WTC11 (cell line): ENCODE measurements at regions not wholly inside any gene's neighbourhood (a gene's known extent, or its start where the extent isn't known, plus 50 kb on each side); places are given as distances from the start of the nearest gene placed in this dataset.

Experiments used
- ATAC-seq: fragments of 200-7000 bp; cut with Tn5 transposase; 2 replicates; pipeline ENCODE4 v1.10.0; 2021; ENCODE audit warnings: mild to moderate bottlenecking, moderate library complexity
- CTCF ChIA-PET: fragments of 300-600 bp; sonication (Branson Sonifier 250); formaldehyde crosslinking; loops from one replicate; lab custom pipeline; 2021; ENCODE audit warnings: antibody characterized with exemption; lab: Charles Lee
- POLR2A ChIA-PET: fragments of 350-600 bp; sonication (Branson Sonifier 250); formaldehyde crosslinking; loops from one replicate; lab custom pipeline; 2021; ENCODE audit warnings: antibody characterized with exemption; lab: Charles Lee
- DNase-seq: peaks from one replicate; pipeline ENCODE4 v3.0.0; 2021; ENCODE audit warnings: low spot score
- H3K27ac Mint-ChIP-seq: 2 replicates; pipeline ENCODE4 v1.8.0; 2021; ENCODE audit warnings: mixed read lengths
- H3K27me3 Mint-ChIP-seq: 2 replicates; pipeline ENCODE4 v1.8.0; 2021; ENCODE audit warnings: low read depth, mild to moderate bottlenecking, moderate library complexity, mixed read lengths
- H3K36me3 Mint-ChIP-seq: 2 replicates; pipeline ENCODE4 v1.8.0; 2021; ENCODE audit warnings: mixed read lengths
- H3K4me1 Mint-ChIP-seq: 2 replicates; pipeline ENCODE4 v1.8.0; 2022; ENCODE audit warnings: mixed read lengths
- H3K4me3 Mint-ChIP-seq: 2 replicates; pipeline ENCODE4 v1.8.0; 2021; ENCODE audit warnings: mild to moderate bottlenecking, moderate library complexity, mixed read lengths
- H3K9me3 Mint-ChIP-seq: 2 replicates; pipeline ENCODE4 v1.8.0; 2021; ENCODE audit warnings: mixed read lengths
- CREB1 ChIP-seq: sonication (generic); formaldehyde crosslinking; IDR thresholded peaks from 2 replicates; pipeline ENCODE4 v1.8.0; 2023; ENCODE audit warnings: mild to moderate bottlenecking, missing genetic modification reagents
- ELF4 ChIP-seq: sonication (generic); formaldehyde crosslinking; IDR thresholded peaks from 2 replicates; pipeline ENCODE4 v1.8.1; 2022; ENCODE audit warnings: low read depth, mild to moderate bottlenecking, moderate library complexity, missing genetic modification reagents
- ETV6 ChIP-seq: sonication (generic); formaldehyde crosslinking; IDR thresholded peaks from 2 replicates; pipeline ENCODE4 v1.8.1; 2022; ENCODE audit warnings: mild to moderate bottlenecking, missing genetic modification reagents
- FOXP1 ChIP-seq: sonication (generic); formaldehyde crosslinking; IDR thresholded peaks from 2 replicates; pipeline ENCODE4 v1.8.0; 2022; ENCODE audit warnings: missing genetic modification reagents, mild to moderate bottlenecking, moderate library complexity, borderline replicate concordance
- NFE2L1 ChIP-seq: sonication (generic); formaldehyde crosslinking; IDR thresholded peaks from 2 replicates; pipeline ENCODE4 v1.8.1; 2023; ENCODE audit warnings: missing genetic modification reagents
- NFYB ChIP-seq: sonication (generic); formaldehyde crosslinking; conservative IDR thresholded peaks from 2 replicates; pipeline ENCODE4 v1.8.0; 2022; ENCODE audit warnings: low read depth, missing genetic modification reagents
- NR2C2 ChIP-seq: sonication (generic); formaldehyde crosslinking; IDR thresholded peaks from 2 replicates; pipeline ENCODE4 v1.8.0; 2022; ENCODE audit warnings: mild to moderate bottlenecking, missing genetic modification reagents
- NR3C1 ChIP-seq: sonication (generic); formaldehyde crosslinking; conservative IDR thresholded peaks from 2 replicates; pipeline ENCODE4 v1.8.1; 2023; ENCODE audit warnings: low read depth, mild to moderate bottlenecking, missing genetic modification reagents
- PRDM15 ChIP-seq: sonication (generic); formaldehyde crosslinking; IDR thresholded peaks from 2 replicates; pipeline ENCODE4 v1.8.0; 2022; ENCODE audit warnings: missing genetic modification reagents
- RELA ChIP-seq: sonication (generic); formaldehyde crosslinking; IDR thresholded peaks from 2 replicates; pipeline ENCODE4 v1.8.1; 2022; ENCODE audit warnings: missing genetic modification reagents, mild to moderate bottlenecking, borderline replicate concordance
- USF2 ChIP-seq: sonication (generic); formaldehyde crosslinking; IDR thresholded peaks from 2 replicates; pipeline ENCODE4 v1.8.1; 2023; ENCODE audit warnings: mild to moderate bottlenecking, missing genetic modification reagents, moderate library complexity
- TF ChIP-seq, protein P1 (sequence below): sonication (generic); formaldehyde crosslinking; IDR thresholded peaks from 2 replicates; pipeline ENCODE4 v1.8.1; 2022; ENCODE audit warnings: low read depth, mild to moderate bottlenecking, moderate library complexity, missing genetic modification reagents, borderline replicate concordance
- TF ChIP-seq, protein P2 (sequence below): sonication (generic); formaldehyde crosslinking; IDR thresholded peaks from 2 replicates; pipeline ENCODE4 v1.8.0; 2023; ENCODE audit warnings: missing genetic modification reagents, mild to moderate bottlenecking, borderline replicate concordance
- TF ChIP-seq, protein P3 (sequence below): sonication (generic); formaldehyde crosslinking; IDR thresholded peaks from 2 replicates; pipeline ENCODE4 v1.8.1; 2023; ENCODE audit warnings: mild to moderate bottlenecking, missing genetic modification reagents
- TF ChIP-seq, protein P4 (sequence below): sonication (generic); formaldehyde crosslinking; IDR thresholded peaks from 2 replicates; pipeline ENCODE4 v1.8.1; 2022; ENCODE audit warnings: missing genetic modification reagents, borderline replicate concordance
- TF ChIP-seq, protein P5 (sequence below): sonication (generic); formaldehyde crosslinking; IDR thresholded peaks from 2 replicates; pipeline ENCODE4 v1.8.1; 2023; ENCODE audit warnings: mild to moderate bottlenecking, missing genetic modification reagents, borderline replicate concordance
- TF ChIP-seq, protein P6 (sequence below): fragments of 200-600 bp; IDR thresholded peaks from 2 replicates; pipeline ENCODE4 v1.8.0; 2022; ENCODE audit warnings: antibody characterized with exemption

DNA sequence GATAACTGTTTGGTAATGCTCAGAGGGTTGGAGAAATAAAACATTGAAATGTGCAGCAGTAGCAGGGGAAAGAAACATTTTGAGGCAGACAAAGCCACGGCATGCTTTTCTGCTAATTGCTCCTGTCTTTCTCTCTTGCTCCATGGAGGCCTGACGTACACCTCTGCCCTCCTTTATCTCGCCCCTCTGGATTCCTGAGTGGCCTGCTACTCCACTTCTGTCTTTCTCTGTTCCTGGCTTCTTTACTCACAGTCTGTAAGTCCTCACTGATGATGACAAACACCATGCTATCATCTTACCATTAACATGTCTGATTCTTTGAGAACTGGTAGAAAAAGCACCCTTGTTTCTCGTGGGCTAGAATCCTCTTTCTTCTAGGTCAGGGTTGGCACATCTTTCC is 392.9 kb downstream of the MEIS1 start (continued):
- TF ChIP-seq PRDM15 (no peak), CREB1 (no peak), NR3C1 (CRISPR knock-in tag) (no peak), ETV6 (CRISPR knock-in tag) (no peak)
- TF ChIP-seq, protein P1, sequence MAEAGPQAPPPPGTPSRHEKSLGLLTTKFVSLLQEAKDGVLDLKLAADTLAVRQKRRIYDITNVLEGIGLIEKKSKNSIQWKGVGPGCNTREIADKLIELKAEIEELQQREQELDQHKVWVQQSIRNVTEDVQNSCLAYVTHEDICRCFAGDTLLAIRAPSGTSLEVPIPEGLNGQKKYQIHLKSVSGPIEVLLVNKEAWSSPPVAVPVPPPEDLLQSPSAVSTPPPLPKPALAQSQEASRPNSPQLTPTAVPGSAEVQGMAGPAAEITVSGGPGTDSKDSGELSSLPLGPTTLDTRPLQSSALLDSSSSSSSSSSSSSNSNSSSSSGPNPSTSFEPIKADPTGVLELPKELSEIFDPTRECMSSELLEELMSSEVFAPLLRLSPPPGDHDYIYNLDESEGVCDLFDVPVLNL (CRISPR knock-in tag) = no peak
- TF ChIP-seq, protein P2, sequence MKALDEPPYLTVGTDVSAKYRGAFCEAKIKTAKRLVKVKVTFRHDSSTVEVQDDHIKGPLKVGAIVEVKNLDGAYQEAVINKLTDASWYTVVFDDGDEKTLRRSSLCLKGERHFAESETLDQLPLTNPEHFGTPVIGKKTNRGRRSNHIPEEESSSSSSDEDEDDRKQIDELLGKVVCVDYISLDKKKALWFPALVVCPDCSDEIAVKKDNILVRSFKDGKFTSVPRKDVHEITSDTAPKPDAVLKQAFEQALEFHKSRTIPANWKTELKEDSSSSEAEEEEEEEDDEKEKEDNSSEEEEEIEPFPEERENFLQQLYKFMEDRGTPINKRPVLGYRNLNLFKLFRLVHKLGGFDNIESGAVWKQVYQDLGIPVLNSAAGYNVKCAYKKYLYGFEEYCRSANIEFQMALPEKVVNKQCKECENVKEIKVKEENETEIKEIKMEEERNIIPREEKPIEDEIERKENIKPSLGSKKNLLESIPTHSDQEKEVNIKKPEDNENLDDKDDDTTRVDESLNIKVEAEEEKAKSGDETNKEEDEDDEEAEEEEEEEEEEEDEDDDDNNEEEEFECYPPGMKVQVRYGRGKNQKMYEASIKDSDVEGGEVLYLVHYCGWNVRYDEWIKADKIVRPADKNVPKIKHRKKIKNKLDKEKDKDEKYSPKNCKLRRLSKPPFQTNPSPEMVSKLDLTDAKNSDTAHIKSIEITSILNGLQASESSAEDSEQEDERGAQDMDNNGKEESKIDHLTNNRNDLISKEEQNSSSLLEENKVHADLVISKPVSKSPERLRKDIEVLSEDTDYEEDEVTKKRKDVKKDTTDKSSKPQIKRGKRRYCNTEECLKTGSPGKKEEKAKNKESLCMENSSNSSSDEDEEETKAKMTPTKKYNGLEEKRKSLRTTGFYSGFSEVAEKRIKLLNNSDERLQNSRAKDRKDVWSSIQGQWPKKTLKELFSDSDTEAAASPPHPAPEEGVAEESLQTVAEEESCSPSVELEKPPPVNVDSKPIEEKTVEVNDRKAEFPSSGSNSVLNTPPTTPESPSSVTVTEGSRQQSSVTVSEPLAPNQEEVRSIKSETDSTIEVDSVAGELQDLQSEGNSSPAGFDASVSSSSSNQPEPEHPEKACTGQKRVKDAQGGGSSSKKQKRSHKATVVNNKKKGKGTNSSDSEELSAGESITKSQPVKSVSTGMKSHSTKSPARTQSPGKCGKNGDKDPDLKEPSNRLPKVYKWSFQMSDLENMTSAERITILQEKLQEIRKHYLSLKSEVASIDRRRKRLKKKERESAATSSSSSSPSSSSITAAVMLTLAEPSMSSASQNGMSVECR (CRISPR knock-in tag) = no peak

DNA sequence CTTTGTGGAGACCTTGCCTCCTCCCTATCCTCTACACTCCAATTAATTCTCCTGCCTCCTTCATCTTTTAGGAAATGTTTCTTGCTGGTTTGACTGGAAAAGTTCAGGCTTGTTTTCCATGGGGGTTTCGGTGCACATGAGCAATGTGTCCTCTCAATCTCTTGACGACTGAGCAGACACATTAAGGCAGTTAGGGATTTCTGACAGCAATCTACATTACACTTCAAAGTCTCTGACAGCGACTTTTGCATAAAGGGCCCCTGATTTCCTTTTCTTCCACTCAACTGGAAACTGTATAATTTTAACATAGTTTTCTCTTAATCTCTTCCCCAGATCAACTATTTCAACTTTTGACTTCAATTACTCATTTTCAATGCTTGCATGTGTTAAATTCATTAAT is 394.0 kb downstream of the MEIS1 start:
- Mint-ChIP-seq H3K9me3 (no peaks in the 10 kb centered on the region), H3K27me3 (no peaks in the 10 kb centered on the region), H3K27ac (no peak overlapping the region), H3K4me1 (no peaks in the 10 kb centered on the region), H3K36me3 (no peaks in the 10 kb centered on the region), H3K4me3 (no peak overlapping the region)
- ATAC-seq (no peak), DNase-seq (no peak)
- CTCF ChIA-PET = no interaction called here
- POLR2A ChIA-PET = no interaction called here
- TF ChIP-seq, protein P3, sequence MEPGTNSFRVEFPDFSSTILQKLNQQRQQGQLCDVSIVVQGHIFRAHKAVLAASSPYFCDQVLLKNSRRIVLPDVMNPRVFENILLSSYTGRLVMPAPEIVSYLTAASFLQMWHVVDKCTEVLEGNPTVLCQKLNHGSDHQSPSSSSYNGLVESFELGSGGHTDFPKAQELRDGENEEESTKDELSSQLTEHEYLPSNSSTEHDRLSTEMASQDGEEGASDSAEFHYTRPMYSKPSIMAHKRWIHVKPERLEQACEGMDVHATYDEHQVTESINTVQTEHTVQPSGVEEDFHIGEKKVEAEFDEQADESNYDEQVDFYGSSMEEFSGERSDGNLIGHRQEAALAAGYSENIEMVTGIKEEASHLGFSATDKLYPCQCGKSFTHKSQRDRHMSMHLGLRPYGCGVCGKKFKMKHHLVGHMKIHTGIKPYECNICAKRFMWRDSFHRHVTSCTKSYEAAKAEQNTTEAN = no peak
- TF ChIP-seq NR2C2 (CRISPR knock-in tag) = no peak
- TF ChIP-seq USF2 (CRISPR knock-in tag) = no peak
- no peak for TF ChIP-seq RELA (CRISPR knock-in tag)
- TF ChIP-seq, protein P4, sequence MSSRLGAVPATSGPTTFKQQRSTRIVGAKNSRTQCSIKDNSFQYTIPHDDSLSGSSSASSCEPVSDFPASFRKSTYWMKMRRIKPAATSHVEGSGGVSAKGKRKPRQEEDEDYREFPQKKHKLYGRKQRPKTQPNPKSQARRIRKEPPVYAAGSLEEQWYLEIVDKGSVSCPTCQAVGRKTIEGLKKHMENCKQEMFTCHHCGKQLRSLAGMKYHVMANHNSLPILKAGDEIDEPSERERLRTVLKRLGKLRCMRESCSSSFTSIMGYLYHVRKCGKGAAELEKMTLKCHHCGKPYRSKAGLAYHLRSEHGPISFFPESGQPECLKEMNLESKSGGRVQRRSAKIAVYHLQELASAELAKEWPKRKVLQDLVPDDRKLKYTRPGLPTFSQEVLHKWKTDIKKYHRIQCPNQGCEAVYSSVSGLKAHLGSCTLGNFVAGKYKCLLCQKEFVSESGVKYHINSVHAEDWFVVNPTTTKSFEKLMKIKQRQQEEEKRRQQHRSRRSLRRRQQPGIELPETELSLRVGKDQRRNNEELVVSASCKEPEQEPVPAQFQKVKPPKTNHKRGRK = no peak
- no peak for TF ChIP-seq ELF4 (CRISPR knock-in tag)
- no peak for TF ChIP-seq NFE2L1 (CRISPR knock-in tag)
- no peak for TF ChIP-seq NFYB (CRISPR knock-in tag)
- TF ChIP-seq, protein P5, sequence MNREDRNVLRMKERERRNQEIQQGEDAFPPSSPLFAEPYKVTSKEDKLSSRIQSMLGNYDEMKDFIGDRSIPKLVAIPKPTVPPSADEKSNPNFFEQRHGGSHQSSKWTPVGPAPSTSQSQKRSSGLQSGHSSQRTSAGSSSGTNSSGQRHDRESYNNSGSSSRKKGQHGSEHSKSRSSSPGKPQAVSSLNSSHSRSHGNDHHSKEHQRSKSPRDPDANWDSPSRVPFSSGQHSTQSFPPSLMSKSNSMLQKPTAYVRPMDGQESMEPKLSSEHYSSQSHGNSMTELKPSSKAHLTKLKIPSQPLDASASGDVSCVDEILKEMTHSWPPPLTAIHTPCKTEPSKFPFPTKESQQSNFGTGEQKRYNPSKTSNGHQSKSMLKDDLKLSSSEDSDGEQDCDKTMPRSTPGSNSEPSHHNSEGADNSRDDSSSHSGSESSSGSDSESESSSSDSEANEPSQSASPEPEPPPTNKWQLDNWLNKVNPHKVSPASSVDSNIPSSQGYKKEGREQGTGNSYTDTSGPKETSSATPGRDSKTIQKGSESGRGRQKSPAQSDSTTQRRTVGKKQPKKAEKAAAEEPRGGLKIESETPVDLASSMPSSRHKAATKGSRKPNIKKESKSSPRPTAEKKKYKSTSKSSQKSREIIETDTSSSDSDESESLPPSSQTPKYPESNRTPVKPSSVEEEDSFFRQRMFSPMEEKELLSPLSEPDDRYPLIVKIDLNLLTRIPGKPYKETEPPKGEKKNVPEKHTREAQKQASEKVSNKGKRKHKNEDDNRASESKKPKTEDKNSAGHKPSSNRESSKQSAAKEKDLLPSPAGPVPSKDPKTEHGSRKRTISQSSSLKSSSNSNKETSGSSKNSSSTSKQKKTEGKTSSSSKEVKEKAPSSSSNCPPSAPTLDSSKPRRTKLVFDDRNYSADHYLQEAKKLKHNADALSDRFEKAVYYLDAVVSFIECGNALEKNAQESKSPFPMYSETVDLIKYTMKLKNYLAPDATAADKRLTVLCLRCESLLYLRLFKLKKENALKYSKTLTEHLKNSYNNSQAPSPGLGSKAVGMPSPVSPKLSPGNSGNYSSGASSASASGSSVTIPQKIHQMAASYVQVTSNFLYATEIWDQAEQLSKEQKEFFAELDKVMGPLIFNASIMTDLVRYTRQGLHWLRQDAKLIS (CRISPR knock-in tag) = no peak
- no peak for TF ChIP-seq FOXP1 (CRISPR knock-in tag)
- TF ChIP-seq, protein P6, sequence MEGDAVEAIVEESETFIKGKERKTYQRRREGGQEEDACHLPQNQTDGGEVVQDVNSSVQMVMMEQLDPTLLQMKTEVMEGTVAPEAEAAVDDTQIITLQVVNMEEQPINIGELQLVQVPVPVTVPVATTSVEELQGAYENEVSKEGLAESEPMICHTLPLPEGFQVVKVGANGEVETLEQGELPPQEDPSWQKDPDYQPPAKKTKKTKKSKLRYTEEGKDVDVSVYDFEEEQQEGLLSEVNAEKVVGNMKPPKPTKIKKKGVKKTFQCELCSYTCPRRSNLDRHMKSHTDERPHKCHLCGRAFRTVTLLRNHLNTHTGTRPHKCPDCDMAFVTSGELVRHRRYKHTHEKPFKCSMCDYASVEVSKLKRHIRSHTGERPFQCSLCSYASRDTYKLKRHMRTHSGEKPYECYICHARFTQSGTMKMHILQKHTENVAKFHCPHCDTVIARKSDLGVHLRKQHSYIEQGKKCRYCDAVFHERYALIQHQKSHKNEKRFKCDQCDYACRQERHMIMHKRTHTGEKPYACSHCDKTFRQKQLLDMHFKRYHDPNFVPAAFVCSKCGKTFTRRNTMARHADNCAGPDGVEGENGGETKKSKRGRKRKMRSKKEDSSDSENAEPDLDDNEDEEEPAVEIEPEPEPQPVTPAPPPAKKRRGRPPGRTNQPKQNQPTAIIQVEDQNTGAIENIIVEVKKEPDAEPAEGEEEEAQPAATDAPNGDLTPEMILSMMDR = no peak
